ENCODE measurements at regions not wholly inside any gene's neighbourhood (a gene's known extent, or its start where the extent isn't known, plus 50 kb on each side); places are given as distances from the start of the nearest gene placed in this dataset.

DNA sequence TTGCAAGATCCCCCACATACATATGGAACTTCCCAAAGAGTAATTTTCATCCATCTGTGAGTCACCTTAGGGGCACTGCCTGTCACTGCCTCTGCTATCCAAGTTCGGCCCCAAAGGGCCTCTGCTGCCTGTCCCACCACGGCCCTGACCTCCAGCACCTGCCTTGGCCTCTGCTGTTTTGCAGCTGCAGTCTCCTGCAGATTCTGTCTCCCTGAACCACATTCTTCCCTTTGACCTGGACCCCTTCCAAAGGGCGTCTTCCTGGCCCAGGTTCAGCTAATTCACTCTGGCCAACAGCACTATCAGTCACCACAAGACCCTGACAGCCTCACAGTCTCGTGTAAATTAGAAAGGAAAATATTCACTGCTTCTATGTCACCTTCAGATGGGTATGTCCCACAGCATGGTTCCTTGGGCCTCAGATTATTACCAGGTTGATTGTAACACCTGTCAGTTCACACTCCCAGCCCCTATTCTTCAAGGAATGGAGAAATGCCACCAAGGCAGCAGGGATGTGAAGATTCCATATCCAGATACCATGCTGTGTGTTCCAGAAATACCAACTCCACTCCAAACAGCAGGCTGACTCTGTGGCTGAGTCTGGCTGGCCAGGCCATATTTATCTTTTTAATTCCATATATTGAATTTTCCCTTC, 479.3 kb downstream of the ARHGEF28 start:
- H3K27ac ChIP-seq (ENCODE audit: low read depth, low read length) = no peak overlapping the region
- intact Hi-C loops (cut with micrococcal nuclease) = no loop called here
- H3K27me3 ChIP-seq (ENCODE audit: insufficient read depth, low read length) = no peaks in the 10 kb centered on the region
- ATAC-seq (no peak), DNase-seq (ENCODE audit: low read depth, low spot score) (no peak)
- no peaks in the 10 kb centered on the region for H3K9me2 ChIP-seq (ENCODE audit: insufficient read depth)
- no peak overlapping the region for H3K4me3 ChIP-seq (replicated peaks in 1 of 2; ENCODE audit: low read depth in 1 of 2, low read length in 2 of 2)
- CTCF ChIA-PET = no interaction called here
- no peaks in the 10 kb centered on the region for H3K9me3 ChIP-seq (ENCODE audit: control insufficient read depth in 1 of 2, insufficient read depth in 1 of 2, low read depth in 1 of 2, low read length in 2 of 2)
- H4K20me1 ChIP-seq (ENCODE audit: insufficient read depth) = no peaks in the 10 kb centered on the region
- H3K79me2 ChIP-seq (ENCODE audit: insufficient read depth, low read length) = no peaks in the 10 kb centered on the region
- H3K4me2 ChIP-seq (ENCODE audit: low read length) = no peak overlapping the region
- no peak overlapping the region for H2AFZ ChIP-seq (ENCODE audit: low read depth, low read length, poor library complexity, severe bottlenecking)
- no TSS peak for BruUV-seq (replicated peaks)
- no peaks in the 10 kb centered on the region for H3K36me3 ChIP-seq (ENCODE audit: control insufficient read depth in 1 of 2, insufficient read depth in 2 of 2, low read length in 2 of 2)
- RAD21 ChIA-PET (ENCODE audit: low non-redundant PET in 1 of 2, low total read pairs in 2 of 2, uncharacterized antibody in 2 of 2, unreplicated experiment in 2 of 2) = no interaction called here
- POLR2A ChIA-PET = no interaction called here
- TF ChIP-seq FOSL1 (IDR thresholded peaks at IDR 0.05; ENCODE audit: low read depth) = no peak
- TF ChIP-seq CBX3 (IDR thresholded peaks at IDR 0.05; ENCODE audit: low read depth) = no peak
- TF ChIP-seq ZFX (IDR thresholded peaks at IDR 0.05) = no peak
- no peak for TF ChIP-seq CTCF (IDR thresholded peaks at IDR 0.05 in 2 of 3, conservative IDR thresholded peaks at IDR 0.05 in 1 of 3; ENCODE audit: borderline replicate concordance in 1 of 3, insufficient read depth in 1 of 3, low read depth in 2 of 3, low read length in 2 of 3)
- TF ChIP-seq JUND (IDR thresholded peaks at IDR 0.05) = no peak
- TF ChIP-seq ELF1 (IDR thresholded peaks at IDR 0.05; ENCODE audit: borderline replicate concordance, low read depth) = no peak
- no peak for TF ChIP-seq CEBPB (IDR thresholded peaks at IDR 0.05; ENCODE audit: low read depth)
- no peak for TF ChIP-seq SRF (IDR thresholded peaks at IDR 0.05; ENCODE audit: low read depth)
- no peak for TF ChIP-seq EZH2 (IDR thresholded peaks at IDR 0.05)
- no peak for TF ChIP-seq MAX (IDR thresholded peaks at IDR 0.05)
- TF ChIP-seq, protein P1, sequence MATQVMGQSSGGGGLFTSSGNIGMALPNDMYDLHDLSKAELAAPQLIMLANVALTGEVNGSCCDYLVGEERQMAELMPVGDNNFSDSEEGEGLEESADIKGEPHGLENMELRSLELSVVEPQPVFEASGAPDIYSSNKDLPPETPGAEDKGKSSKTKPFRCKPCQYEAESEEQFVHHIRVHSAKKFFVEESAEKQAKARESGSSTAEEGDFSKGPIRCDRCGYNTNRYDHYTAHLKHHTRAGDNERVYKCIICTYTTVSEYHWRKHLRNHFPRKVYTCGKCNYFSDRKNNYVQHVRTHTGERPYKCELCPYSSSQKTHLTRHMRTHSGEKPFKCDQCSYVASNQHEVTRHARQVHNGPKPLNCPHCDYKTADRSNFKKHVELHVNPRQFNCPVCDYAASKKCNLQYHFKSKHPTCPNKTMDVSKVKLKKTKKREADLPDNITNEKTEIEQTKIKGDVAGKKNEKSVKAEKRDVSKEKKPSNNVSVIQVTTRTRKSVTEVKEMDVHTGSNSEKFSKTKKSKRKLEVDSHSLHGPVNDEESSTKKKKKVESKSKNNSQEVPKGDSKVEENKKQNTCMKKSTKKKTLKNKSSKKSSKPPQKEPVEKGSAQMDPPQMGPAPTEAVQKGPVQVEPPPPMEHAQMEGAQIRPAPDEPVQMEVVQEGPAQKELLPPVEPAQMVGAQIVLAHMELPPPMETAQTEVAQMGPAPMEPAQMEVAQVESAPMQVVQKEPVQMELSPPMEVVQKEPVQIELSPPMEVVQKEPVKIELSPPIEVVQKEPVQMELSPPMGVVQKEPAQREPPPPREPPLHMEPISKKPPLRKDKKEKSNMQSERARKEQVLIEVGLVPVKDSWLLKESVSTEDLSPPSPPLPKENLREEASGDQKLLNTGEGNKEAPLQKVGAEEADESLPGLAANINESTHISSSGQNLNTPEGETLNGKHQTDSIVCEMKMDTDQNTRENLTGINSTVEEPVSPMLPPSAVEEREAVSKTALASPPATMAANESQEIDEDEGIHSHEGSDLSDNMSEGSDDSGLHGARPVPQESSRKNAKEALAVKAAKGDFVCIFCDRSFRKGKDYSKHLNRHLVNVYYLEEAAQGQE (IDR thresholded peaks at IDR 0.05; ENCODE audit: low read depth) = no peak
- no peak for TF ChIP-seq EZH2phosphoT487 (IDR thresholded peaks at IDR 0.05; ENCODE audit: borderline replicate concordance)
- no peak for TF ChIP-seq ZNF274 (IDR thresholded peaks at IDR 0.05; ENCODE audit: low read depth, low read length)
- TF ChIP-seq TCF7L2 (IDR thresholded peaks at IDR 0.05; ENCODE audit: borderline replicate concordance, extremely low read depth, insufficient read depth, insufficient read length) = no peak
- no peak for TF ChIP-seq RAD21 (IDR thresholded peaks at IDR 0.05; ENCODE audit: low read depth)
- no peak overlapping the region for H3K9ac ChIP-seq (ENCODE audit: low read length)
- H3K4me1 ChIP-seq (ENCODE audit: control insufficient read depth in 1 of 2, insufficient read depth in 2 of 2, low read length in 2 of 2) = no peaks in the 10 kb centered on the region
